ENCODE measurements at regions not wholly inside any gene's neighbourhood (a gene's known extent, or its start where the extent isn't known, plus 50 kb on each side); places are given as distances from the start of the nearest gene placed in this dataset.

DNA sequence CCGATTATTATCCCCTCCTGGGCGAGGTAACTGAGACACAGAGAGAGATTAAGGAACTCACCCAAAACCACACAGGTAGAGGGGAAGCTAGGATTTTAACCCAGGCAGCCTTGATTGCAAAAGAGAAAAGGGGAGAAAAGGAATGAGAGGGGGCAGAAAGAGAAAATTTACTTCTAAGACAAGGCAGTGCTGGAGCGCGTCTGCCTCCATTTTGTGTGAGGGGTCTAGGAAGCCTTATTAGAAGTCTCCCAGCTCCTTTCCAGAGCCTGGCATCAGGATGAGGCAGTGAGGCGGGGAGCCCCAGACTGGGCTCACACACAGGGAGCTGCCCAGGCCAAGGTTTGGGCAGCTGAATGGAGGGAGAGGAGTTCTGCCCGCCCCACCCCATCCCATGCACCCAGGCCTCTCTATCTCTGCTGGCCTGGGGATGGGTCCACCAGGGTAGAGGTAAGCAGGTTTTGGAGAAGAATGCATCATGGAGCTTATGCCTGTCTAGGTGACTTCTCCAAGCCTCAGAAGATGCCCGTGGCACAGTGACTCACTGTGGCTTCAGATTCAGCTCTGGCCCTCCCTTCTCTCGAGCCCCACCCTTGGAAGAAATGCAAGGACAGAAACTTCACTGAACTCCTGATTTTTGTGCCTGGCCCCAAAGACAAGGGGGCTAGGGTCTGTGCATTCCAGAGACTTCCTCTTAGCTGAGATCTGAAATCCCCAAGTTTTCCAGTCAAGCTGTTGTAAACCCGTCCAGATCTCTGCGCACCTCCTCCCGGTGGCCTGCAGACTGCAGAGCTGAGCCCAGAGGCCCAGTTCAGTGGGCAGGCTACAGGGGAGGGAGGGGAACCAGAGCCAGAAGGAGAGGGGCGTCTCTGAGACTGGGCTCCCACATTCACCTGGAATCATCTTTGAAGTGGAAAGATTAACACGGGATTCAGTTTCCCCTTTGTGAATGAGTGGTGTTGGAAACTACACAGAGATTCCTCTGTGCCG, 95.1 kb upstream of the CDH5 start:
- TF ChIP-seq GATA2 (IDR thresholded peaks at IDR 0.05; ENCODE audit: low read depth, low read length) (no peak), GATA3 (IDR thresholded peaks at IDR 0.05; ENCODE audit: low read depth, low read length) (no peak)
